ENCODE measurements at regions not wholly inside any gene's neighbourhood (a gene's known extent, or its start where the extent isn't known, plus 50 kb on each side); places are given as distances from the start of the nearest gene placed in this dataset.

DNA sequence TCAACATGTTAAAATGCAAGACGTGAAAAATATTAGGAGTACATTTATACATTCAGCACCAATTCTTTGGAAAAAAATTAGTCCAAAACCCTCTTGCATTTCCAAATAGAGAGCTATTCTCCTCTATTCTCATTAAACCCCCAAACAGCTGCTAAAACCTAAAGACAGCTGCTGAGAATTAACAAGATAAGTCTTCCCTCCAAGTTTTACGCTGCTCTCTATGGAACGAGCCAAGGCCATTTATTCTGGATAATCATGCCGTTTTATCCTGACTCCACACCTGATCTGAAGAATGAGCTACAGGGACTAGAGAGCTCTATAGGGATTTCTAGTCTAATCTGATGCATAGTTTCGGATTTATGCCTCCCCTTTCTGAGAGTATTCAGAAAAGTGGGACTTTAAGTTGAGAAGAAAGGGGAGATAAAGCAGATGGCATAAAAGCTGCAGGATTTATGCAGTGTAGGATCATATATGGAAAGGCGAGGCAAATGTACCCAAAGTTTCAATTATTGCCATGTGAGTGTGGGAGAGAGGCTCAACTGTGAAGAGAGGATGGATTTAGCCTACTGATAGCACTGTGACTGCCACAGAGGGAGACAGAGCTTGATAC is 64.7 kb upstream of the HS3ST5 start:
- TF ChIP-seq, protein P1, sequence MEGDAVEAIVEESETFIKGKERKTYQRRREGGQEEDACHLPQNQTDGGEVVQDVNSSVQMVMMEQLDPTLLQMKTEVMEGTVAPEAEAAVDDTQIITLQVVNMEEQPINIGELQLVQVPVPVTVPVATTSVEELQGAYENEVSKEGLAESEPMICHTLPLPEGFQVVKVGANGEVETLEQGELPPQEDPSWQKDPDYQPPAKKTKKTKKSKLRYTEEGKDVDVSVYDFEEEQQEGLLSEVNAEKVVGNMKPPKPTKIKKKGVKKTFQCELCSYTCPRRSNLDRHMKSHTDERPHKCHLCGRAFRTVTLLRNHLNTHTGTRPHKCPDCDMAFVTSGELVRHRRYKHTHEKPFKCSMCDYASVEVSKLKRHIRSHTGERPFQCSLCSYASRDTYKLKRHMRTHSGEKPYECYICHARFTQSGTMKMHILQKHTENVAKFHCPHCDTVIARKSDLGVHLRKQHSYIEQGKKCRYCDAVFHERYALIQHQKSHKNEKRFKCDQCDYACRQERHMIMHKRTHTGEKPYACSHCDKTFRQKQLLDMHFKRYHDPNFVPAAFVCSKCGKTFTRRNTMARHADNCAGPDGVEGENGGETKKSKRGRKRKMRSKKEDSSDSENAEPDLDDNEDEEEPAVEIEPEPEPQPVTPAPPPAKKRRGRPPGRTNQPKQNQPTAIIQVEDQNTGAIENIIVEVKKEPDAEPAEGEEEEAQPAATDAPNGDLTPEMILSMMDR (IDR thresholded peaks at IDR 0.05; ENCODE audit: extremely low read depth in 1 of 2, insufficient read depth in 1 of 2, low read depth in 1 of 2, low read length in 2 of 2), result no peak
- TF ChIP-seq, protein P2, sequence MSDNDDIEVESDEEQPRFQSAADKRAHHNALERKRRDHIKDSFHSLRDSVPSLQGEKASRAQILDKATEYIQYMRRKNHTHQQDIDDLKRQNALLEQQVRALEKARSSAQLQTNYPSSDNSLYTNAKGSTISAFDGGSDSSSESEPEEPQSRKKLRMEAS (IDR thresholded peaks at IDR 0.05; ENCODE audit: insufficient read depth, insufficient read length), result no peak
- no peak for TF ChIP-seq EZH2 (IDR thresholded peaks at IDR 0.05; ENCODE audit: borderline replicate concordance, low read depth, low read length, severe bottlenecking)
- TF ChIP-seq POLR2A (IDR thresholded peaks at IDR 0.05; ENCODE audit: low read depth, low read length), result no peak
- TF ChIP-seq MYC (IDR thresholded peaks at IDR 0.05; ENCODE audit: low read depth, low read length), result no peak
